Lung (tissue), 11 donors: ENCODE measurements at regions not wholly inside any gene's neighbourhood (a gene's known extent, or its start where the extent isn't known, plus 50 kb on each side); places are given as distances from the start of the nearest gene placed in this dataset.

Experiments
- ATAC-seq: fragments of 200-7000 bp; cut with Tn5 transposase; one replicate; pipeline ENCODE4 v1.9.1; 2020; ENCODE audit warnings: moderate number of reproducible peaks; ENCODE audit not compliant: insufficient read depth, low FRiP score
- DNase-seq, 3 donors: peaks; one replicate each; pipeline ENCODE4 v3.0.0-alpha.2; 2013 to 2017
- H3K27ac ChIP-seq, 2 donors: one replicate each; pipeline ENCODE4 v1.5.1; 2013; ENCODE audit warnings: mild to moderate bottlenecking in 2 of 2, moderate library complexity in 2 of 2, control low read depth in 1 of 2, inconsistent platforms in 1 of 2, low read depth in 1 of 2, low read length in 1 of 2
- H3K27me3 ChIP-seq, 3 donors: one replicate each; pipeline ENCODE4 v1.5.1; 2013; ENCODE audit warnings: low read length in 2 of 3; ENCODE audit not compliant: control insufficient read depth in 3 of 3, insufficient read depth in 3 of 3
- H3K36me3 ChIP-seq, 4 donors: one replicate each; pipeline ENCODE4 v1.5.1; 2013; ENCODE audit warnings: low read length in 4 of 4, mild to moderate bottlenecking in 1 of 4, moderate library complexity in 1 of 4; ENCODE audit not compliant: control insufficient read depth in 4 of 4, insufficient read depth in 4 of 4
- H3K4me1 ChIP-seq, 5 donors: one replicate each; pipeline ENCODE4 v1.5.1; 2013; ENCODE audit warnings: low read length in 5 of 5, mild to moderate bottlenecking in 2 of 5, moderate library complexity in 1 of 5; ENCODE audit not compliant: control insufficient read depth in 5 of 5, insufficient read depth in 5 of 5
- H3K4me3 ChIP-seq: one replicate; pipeline ENCODE4 v1.5.1; 2013; ENCODE audit warnings: mild to moderate bottlenecking, control low read depth, moderate library complexity
- H3K9ac ChIP-seq, 2 donors: one replicate each; pipeline ENCODE4 v1.5.1; 2013; ENCODE audit warnings: low read length in 2 of 2, control low read depth in 1 of 2; ENCODE audit not compliant: insufficient read depth in 1 of 2
- H3K9me3 ChIP-seq, 4 donors: one replicate each; pipeline ENCODE4 v1.5.1; 2013; ENCODE audit warnings: low read length in 3 of 4, mild to moderate bottlenecking in 1 of 4, moderate library complexity in 1 of 4; ENCODE audit not compliant: control insufficient read depth in 4 of 4, insufficient read depth in 3 of 4
- WGBS, 2 donors: extraction: QIAGEN DNeasy Blood & Tissue Kit; methylation state at CpG; one replicate each; pipeline ENCODE4 v1.1.7; 2013; 5-methylcytosine and 5-hydroxymethylcytosine counted together
- TF ChIP-seq, protein P1 (sequence below): IDR thresholded peaks from 2 replicates; pipeline ENCODE4 v1.5.1; 2012; ENCODE audit warnings: mild to moderate bottlenecking; ENCODE audit errors: control extremely low read depth, extremely low read depth
- donor health status: control.
- donor health status: control.
- donor health status: Bipolar disorder and iron deficiency.
- donor health status: healthy.
- donor health status: DM: yes; HTN: yes; CAD: no.

DNA sequence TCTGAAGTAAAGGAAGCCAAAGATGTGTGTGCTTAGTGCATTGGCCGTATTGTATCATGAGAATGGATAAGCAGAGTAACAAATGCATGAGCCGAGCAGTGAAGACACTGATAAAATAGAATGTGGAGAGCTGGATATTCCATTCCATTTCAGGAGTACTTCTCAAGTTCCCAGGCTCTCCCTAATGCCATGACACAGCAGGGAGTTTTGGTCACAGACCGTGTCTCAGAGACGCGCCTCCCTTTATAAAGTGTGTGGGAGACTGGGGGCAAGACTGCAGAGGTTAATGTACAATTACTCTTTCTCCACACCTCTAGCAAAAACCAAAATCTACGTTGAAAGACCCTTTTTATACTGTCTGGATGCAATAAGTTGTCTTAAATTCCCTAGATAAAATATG lies 575.6 kb downstream of the EFNB2 start:
- H3K27me3 ChIP-seq, result no peaks in the 10 kb centered on the region
- TF ChIP-seq, protein P1, sequence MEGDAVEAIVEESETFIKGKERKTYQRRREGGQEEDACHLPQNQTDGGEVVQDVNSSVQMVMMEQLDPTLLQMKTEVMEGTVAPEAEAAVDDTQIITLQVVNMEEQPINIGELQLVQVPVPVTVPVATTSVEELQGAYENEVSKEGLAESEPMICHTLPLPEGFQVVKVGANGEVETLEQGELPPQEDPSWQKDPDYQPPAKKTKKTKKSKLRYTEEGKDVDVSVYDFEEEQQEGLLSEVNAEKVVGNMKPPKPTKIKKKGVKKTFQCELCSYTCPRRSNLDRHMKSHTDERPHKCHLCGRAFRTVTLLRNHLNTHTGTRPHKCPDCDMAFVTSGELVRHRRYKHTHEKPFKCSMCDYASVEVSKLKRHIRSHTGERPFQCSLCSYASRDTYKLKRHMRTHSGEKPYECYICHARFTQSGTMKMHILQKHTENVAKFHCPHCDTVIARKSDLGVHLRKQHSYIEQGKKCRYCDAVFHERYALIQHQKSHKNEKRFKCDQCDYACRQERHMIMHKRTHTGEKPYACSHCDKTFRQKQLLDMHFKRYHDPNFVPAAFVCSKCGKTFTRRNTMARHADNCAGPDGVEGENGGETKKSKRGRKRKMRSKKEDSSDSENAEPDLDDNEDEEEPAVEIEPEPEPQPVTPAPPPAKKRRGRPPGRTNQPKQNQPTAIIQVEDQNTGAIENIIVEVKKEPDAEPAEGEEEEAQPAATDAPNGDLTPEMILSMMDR, result no peak
- H3K27ac ChIP-seq, result no peak overlapping the region
- H3K4me1 ChIP-seq, result peaks cover 0 to 14% (median 0%) of the 10 kb centered on the region in 5 donors
- no peak for ATAC-seq
- no peak overlapping the region for H3K4me3 ChIP-seq
- DNase-seq, result no peak
- H3K9me3 ChIP-seq, result no peaks in the 10 kb centered on the region
- H3K36me3 ChIP-seq, result no peaks in the 10 kb centered on the region
- no peak overlapping the region for H3K9ac ChIP-seq
- 94% methylated on average over 6 of the region's 6 CpGs for WGBS, 2 donors

DNA sequence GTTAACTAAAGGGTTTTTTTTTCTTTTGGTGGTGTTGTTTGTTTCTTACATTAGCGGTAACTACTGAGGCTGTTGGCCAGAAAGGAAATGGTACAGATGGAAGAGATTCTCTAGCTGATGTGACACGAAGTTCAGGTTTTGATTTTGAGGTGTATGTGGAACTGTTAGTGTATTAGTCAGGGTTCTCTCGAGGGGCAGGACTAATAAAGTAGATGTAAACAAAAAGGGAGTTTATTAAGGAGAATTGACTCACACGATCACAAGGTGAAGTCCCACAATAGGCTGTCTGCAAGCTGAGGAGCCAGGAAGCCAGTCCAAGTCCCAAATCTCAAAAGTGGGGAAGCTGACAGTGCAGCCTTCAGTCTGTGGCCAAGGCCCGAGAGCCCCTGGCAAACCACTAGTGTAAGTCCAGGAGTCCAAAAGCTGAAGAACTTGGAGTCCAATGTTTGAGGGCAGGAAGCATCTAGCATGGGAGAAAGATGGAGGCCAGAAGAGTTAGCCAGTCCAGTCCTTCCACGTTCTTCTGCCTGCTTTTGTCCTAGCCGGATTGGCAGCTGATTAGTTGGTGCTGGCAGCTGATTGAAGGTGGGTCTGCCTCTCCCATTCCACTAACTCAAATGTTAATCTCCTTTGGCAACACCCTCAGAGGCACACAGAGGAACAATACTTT lies 577.6 kb downstream of the EFNB2 start:
- TF ChIP-seq, protein P1, result no peak
- no peaks in the 10 kb centered on the region for H3K9me3 ChIP-seq
- no peak overlapping the region for H3K4me3 ChIP-seq
- no peaks in the 10 kb centered on the region for H3K27me3 ChIP-seq
- DNase-seq (peak in 1 of 3 donors; percentile 37), ATAC-seq (no peak)
- no peak overlapping the region for H3K27ac ChIP-seq
- 76 to 78% methylated on average over 7 of the region's 7 CpGs for WGBS, 2 donors
- H3K9ac ChIP-seq, result no peak overlapping the region
- no peaks in the 10 kb centered on the region for H3K36me3 ChIP-seq
- H3K4me1 ChIP-seq, result peaks cover 0 to 14% (median 0%) of the 10 kb centered on the region in 5 donors

DNA sequence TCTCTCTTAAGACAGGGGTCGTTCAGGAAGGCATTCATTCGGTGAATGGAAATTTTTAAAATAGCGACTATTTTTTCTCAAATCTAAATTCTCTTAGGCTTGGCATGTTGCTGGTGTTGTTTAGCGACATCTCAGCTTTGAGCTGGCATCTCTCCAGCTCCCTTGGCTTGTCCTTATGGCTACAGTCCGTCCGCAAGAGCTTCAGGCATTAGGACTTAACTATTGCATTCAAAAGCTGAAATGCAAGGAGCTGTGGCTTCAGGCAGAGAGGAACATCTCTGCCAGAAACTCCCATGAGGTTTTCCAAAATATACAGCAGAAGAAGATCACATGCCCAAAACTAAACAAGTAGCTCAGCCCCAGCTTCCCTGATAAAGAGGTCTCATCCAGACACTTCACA lies 578.5 kb downstream of the EFNB2 start:
- Histone ChIP-seq H3K4me1 (peaks cover 0 to 14% (median 0%) of the 10 kb centered on the region in 5 donors), H3K9ac (no peak overlapping the region), H3K27ac (no peak overlapping the region), H3K36me3 (no peaks in the 10 kb centered on the region), H3K27me3 (no peaks in the 10 kb centered on the region), H3K9me3 (no peaks in the 10 kb centered on the region), H3K4me3 (no peak overlapping the region)
- TF ChIP-seq, protein P1, result no peak
- ATAC-seq (no peak), DNase-seq (peak; percentile 79 to 93 (median 87))
- WGBS, 2 donors, result 79 to 82% methylated on average over 6 of the region's 6 CpGs

DNA sequence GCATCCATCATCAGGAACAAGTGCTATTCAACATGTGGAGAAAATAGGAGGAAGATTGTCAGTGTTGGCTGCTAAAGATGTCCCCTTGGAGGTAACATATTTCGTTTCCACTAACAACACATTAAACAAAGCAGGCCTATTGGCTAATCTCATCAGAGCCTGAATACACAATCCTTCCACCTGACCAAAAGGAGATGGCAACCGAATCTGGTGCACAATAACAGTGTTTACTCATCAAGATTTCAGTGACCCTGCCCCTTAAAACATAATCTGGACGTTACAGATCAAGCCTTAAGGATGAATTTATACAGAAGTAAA lies 582.5 kb downstream of the EFNB2 start:
- ATAC-seq (no peak), DNase-seq (no peak)
- no peak overlapping the region for H3K9ac ChIP-seq
- peaks cover 0 to 12% (median 0%) of the 10 kb centered on the region in 5 donors for H3K4me1 ChIP-seq
- H3K27me3 ChIP-seq, result no peaks in the 10 kb centered on the region
- no peak overlapping the region for H3K27ac ChIP-seq
- H3K4me3 ChIP-seq, result no peak overlapping the region
- no peaks in the 10 kb centered on the region for H3K36me3 ChIP-seq
- TF ChIP-seq, protein P1, result no peak
- no peaks in the 10 kb centered on the region for H3K9me3 ChIP-seq
- WGBS, 2 donors, result 77 to 83% methylated on average over 3 of the region's 3 CpGs
